ENCODE measurements at regions not wholly inside any gene's neighbourhood (a gene's known extent, or its start where the extent isn't known, plus 50 kb on each side); places are given as distances from the start of the nearest gene placed in this dataset.

- TF ChIP-seq CTCF (IDR thresholded peaks at IDR 0.05), result no peak
- H3K27ac ChIP-seq, result no peak overlapping the region
- H3K27me3 ChIP-seq, result no peaks in the 10 kb centered on the region
- no peaks in the 10 kb centered on the region for H3K4me1 ChIP-seq
- H3K4me3 ChIP-seq, result no peak overlapping the region
- ATAC-seq, result no peak
- intact Hi-C loops (cut with DNase I), result no loop called here
- no peaks in the 10 kb centered on the region for H3K9me3 ChIP-seq
- no peaks in the 10 kb centered on the region for H3K36me3 ChIP-seq
- DNase-seq, result no peak
Observed at GRCh38 chr9:28301281-28301680, 728.0 kb upstream of the C9orf72 start.

GRCh38 chr9:28317745-28318144 is 744.5 kb upstream of the C9orf72 start:
- intact Hi-C loops (cut with DNase I), result no loop called here
- TF ChIP-seq CTCF (IDR thresholded peaks at IDR 0.05), result no peak
- H3K4me3 ChIP-seq, result no peak overlapping the region
- H3K27me3 ChIP-seq, result no peaks in the 10 kb centered on the region
- H3K36me3 ChIP-seq, result no peaks in the 10 kb centered on the region
- no peaks in the 10 kb centered on the region for H3K4me1 ChIP-seq
- no peak for DNase-seq
- no peak for ATAC-seq
- H3K27ac ChIP-seq, result no peak overlapping the region
- no peaks in the 10 kb centered on the region for H3K9me3 ChIP-seq

GRCh38 chr9:28318515-28318914 is 745.2 kb upstream of the C9orf72 start:
- TF ChIP-seq CTCF (IDR thresholded peaks at IDR 0.05), result no peak
- Histone ChIP-seq H3K4me3 (no peak overlapping the region), H3K9me3 (no peaks in the 10 kb centered on the region), H3K27me3 (no peaks in the 10 kb centered on the region), H3K27ac (no peak overlapping the region), H3K4me1 (no peaks in the 10 kb centered on the region), H3K36me3 (no peaks in the 10 kb centered on the region)
- intact Hi-C loops (cut with DNase I), result no loop called here
- ATAC-seq, result no peak
- DNase-seq, result no peak

- DNase-seq, result no peak
- intact Hi-C loops (cut with DNase I), result no loop called here
Observed at GRCh38 chr9:28319981-28320380, 746.7 kb upstream of the C9orf72 start.

GRCh38 chr9:28320616-28321015 is 747.3 kb upstream of the C9orf72 start:
- H3K4me3 ChIP-seq, result no peak overlapping the region
- no peaks in the 10 kb centered on the region for H3K4me1 ChIP-seq
- H3K27ac ChIP-seq, result no peak overlapping the region
- no peaks in the 10 kb centered on the region for H3K9me3 ChIP-seq
- H3K36me3 ChIP-seq, result no peaks in the 10 kb centered on the region
- no peak for ATAC-seq
- no peak for TF ChIP-seq CTCF (IDR thresholded peaks at IDR 0.05)
- H3K27me3 ChIP-seq, result no peaks in the 10 kb centered on the region
- intact Hi-C loops (cut with DNase I), result no loop called here
- no peak for DNase-seq

More at GRCh38 chr9:28319981-28320380, 746.7 kb upstream of the C9orf72 start:
- Histone ChIP-seq H3K27me3 (no peaks in the 10 kb centered on the region), H3K4me1 (no peaks in the 10 kb centered on the region), H3K36me3 (no peaks in the 10 kb centered on the region), H3K27ac (no peak overlapping the region), H3K9me3 (no peaks in the 10 kb centered on the region), H3K4me3 (no peak overlapping the region)
- no peak for TF ChIP-seq CTCF (IDR thresholded peaks at IDR 0.05)
- ATAC-seq, result no peak

GRCh38 chr9:28329323-28329722 is 756.0 kb upstream of the C9orf72 start:
- no peak for DNase-seq
- intact Hi-C loops (cut with DNase I), result no loop called here

More at GRCh38 chr9:28329323-28329722, 756.0 kb upstream of the C9orf72 start:
- ATAC-seq, result no peak
- no peak for TF ChIP-seq CTCF (IDR thresholded peaks at IDR 0.05)
- Histone ChIP-seq H3K27ac (no peak overlapping the region), H3K4me3 (no peak overlapping the region), H3K9me3 (no peaks in the 10 kb centered on the region), H3K36me3 (no peaks in the 10 kb centered on the region), H3K27me3 (no peaks in the 10 kb centered on the region), H3K4me1 (no peaks in the 10 kb centered on the region)
